GM20000 (cell line): ENCODE measurements at regions not wholly inside any gene's neighbourhood (a gene's known extent, or its start where the extent isn't known, plus 50 kb on each side); places are given as distances from the start of the nearest gene placed in this dataset.

Experiments
- DNase-seq: peaks from one replicate; pipeline ENCODE4 v3.0.0; 2012; ENCODE audit warnings: low spot score
- TF ChIP-seq, protein P1 (sequence below): IDR thresholded peaks from 2 replicates; pipeline ENCODE4 v1.5.1; 2012; ENCODE audit warnings: mild to moderate bottlenecking, control low read depth; ENCODE audit errors: extremely low read depth, missing control alignments

DNA sequence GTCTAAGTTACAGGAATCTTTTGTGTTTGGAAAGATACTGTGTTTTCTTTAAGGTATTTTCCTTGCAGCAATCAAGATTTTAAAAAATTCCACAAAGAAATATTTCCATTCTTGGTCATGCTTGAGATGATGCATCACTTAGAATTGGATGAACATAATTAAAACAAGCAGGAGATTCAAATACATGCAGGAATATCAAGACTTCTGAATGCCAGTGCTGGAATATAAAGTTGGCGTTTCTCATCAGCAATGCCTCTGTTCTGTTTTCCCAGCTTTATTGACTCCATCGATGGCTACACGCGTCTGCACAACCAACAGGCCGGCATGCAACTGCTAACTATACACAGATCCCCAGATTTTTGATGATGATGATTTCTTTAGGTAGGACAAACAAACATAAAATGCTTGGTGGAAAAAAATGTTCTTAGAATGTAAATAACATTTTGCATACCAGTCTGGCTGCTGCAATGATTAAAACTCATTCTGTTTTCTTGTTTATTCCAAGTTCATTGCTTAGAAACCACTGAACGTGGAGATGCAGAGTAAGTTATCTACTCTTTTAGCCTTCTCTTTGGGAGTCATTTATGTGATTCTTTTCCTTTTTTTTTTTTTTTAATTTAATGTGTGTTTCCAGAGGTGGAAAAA, 91.3 kb upstream of the FAM171A1 start:
- TF ChIP-seq, protein P1, sequence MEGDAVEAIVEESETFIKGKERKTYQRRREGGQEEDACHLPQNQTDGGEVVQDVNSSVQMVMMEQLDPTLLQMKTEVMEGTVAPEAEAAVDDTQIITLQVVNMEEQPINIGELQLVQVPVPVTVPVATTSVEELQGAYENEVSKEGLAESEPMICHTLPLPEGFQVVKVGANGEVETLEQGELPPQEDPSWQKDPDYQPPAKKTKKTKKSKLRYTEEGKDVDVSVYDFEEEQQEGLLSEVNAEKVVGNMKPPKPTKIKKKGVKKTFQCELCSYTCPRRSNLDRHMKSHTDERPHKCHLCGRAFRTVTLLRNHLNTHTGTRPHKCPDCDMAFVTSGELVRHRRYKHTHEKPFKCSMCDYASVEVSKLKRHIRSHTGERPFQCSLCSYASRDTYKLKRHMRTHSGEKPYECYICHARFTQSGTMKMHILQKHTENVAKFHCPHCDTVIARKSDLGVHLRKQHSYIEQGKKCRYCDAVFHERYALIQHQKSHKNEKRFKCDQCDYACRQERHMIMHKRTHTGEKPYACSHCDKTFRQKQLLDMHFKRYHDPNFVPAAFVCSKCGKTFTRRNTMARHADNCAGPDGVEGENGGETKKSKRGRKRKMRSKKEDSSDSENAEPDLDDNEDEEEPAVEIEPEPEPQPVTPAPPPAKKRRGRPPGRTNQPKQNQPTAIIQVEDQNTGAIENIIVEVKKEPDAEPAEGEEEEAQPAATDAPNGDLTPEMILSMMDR = no peak
- no peak for DNase-seq

DNA sequence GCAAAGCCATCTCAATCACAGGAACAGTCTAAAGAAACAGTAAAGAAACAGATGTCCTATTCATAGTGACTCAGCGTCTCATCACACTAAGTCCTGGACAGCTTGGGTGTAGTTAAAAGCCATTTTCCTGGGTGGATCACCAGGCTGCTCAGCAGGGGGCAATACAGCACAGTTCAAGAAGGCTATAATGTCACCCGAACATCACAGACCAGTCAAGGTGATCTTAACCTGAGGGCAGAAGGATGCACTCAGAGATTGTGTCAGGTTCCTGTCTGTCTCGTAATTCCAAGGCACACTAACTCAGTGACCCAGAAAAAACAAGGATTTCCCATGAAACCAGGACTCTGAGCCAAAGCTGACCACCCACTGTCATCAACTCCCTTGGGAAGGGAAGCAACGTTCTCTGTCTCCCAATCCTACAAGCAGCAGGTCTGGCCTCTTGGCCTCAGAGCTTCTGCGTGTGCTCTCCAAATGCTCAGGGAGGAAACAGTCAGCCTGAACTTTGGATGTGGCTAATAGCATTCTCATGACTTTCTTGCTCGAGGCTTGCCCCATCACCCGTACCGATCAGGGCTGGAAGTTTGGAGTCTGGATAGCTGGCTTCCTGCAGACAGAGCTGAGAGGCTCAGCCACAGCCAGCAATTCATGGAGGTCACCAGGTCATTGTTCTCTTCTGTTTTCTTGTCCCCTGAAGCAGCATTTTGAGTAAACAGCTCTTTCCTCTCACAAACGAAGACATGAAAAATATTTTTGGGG, 90.4 kb upstream of the FAM171A1 start:
- TF ChIP-seq, protein P1 = peak; percentile 6
- peak; percentile 22 for DNase-seq

DNA sequence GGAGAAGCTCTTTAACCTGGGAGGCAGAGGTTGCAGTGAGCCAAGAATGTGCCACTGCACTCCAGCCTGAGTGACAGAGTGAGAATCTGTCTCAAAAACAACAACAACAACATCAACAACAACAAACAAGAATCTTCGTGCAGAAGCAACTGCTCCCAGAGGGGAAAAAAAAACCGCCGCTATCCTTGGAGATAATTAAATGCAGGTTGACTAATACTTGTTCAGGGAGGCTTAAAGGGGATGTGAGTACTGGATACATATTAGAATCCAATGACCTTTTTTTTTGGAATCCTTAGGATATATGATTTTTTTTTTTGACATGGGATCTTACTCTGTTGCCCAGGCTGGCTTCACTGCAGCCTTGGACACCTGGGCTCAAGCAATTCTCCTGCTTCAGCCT, 89.6 kb upstream of the FAM171A1 start:
- TF ChIP-seq, protein P1 = no peak
- DNase-seq = no peak

DNA sequence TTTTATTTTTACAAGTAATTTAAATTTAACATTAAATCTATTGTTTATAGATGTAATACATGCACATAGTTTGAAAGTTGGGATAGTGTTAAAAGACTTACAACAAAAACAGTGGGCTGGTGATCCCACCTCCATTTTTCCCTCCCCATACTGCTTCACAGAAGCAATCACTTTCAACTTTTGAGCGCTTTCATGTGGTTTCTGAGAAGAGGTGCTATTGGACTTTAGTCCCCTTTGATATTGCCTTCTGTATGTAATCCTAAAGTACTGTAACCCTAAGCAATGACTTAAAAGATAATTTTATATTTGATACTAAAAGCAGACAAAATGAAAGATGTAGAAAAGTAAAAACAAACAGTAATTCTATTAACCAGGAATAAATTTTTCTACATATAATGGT, 88.1 kb upstream of the FAM171A1 start:
- no peak for DNase-seq
- TF ChIP-seq, protein P1 = no peak

DNA sequence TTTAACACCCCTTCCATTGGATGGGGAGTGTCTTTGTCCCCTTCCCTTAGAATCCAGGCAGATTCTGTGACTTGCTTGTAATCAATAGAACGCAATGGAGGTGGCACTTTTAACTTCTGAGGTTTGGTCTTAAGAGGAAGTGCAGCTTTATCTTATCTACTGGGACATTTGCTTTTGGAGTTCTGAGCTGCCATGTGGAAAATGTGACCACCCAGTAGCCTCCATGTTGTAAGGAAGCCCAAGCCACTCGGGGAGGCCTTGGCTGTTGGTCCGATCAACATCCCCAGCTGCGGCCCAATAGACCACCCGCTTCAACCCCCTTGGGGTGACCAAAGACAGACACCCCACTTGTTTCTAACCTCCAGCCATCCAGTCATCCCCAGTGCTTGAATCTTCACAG, 86.3 kb upstream of the FAM171A1 start:
- DNase-seq = no peak
- TF ChIP-seq, protein P1 = no peak

DNA sequence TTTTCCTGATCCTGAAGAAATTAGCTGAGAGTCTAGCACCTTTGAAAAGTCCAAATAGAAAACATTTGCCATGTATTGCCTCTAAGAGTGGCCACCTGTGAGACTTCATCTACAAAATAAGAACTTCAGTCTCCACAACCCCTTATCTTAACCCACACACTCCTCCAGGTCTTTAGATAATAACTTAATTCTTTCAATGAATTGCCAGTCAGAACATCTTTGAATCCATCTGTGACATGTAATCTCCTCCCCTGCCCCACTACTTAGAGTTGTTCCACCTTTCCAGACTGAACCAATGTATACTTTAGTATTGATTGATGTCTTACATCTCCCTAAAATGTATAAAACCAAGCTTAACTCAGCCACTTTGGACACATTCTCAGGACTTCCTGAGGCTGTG, 84.4 kb upstream of the FAM171A1 start:
- TF ChIP-seq, protein P1 = no peak
- no peak for DNase-seq

DNA sequence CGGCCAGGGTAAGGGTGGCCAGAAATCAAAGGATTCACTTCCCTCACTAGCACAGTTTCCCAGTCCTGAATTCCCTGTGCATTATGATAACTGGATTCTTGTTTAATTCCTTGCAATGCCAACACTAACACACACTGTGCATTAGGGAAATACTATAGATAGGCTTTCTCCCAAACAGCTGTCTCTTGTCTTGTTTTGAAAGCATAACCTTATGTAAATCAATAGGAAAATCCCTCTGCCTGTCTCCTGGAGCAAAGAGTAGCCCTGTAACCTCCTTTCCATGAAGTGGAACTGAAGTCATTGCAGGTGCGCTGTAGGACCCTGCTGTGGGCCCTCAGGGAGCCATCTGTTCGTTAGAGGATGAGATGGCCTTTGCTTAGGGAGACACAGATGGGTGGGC, 82.8 kb upstream of the FAM171A1 start:
- TF ChIP-seq, protein P1 = no peak
- no peak for DNase-seq
